NT2/D1 (cell line): ENCODE measurements at regions not wholly inside any gene's neighbourhood (a gene's known extent, or its start where the extent isn't known, plus 50 kb on each side); places are given as distances from the start of the nearest gene placed in this dataset.

Experiments
- DNase-seq: peaks from one replicate; pipeline ENCODE4 v3.0.0-alpha.2; 2011; ENCODE audit warnings: low read depth, low spot score
- H3K27me3 ChIP-seq: 2 replicates; pipeline ENCODE4 v1.6.0; 2011; ENCODE audit warnings: mild to moderate bottlenecking; ENCODE audit not compliant: insufficient read length, insufficient read depth
- H3K36me3 ChIP-seq: 2 replicates; pipeline ENCODE4 v1.6.1; 2011; ENCODE audit warnings: mild to moderate bottlenecking, low read length, mixed read lengths; ENCODE audit not compliant: insufficient read depth, insufficient read length
- H3K4me1 ChIP-seq: 2 replicates; pipeline ENCODE4 v1.5.1; 2011; ENCODE audit not compliant: insufficient read depth, insufficient read length
- H3K4me3 ChIP-seq: 2 replicates; pipeline ENCODE4 v1.5.1; 2011; ENCODE audit warnings: low read depth; ENCODE audit not compliant: insufficient read length
- H3K9ac ChIP-seq: 2 replicates; pipeline ENCODE4 v1.6.0; 2011; ENCODE audit warnings: low read depth; ENCODE audit not compliant: insufficient read length
- H3K9me3 ChIP-seq: 2 replicates; pipeline ENCODE4 v1.5.1; 2011; ENCODE audit warnings: mild to moderate bottlenecking, low read length; ENCODE audit not compliant: insufficient read depth
- SUZ12 ChIP-seq: IDR thresholded peaks from 2 replicates; pipeline ENCODE4 v1.6.1; 2011; ENCODE audit not compliant: insufficient read length, insufficient read depth; ENCODE audit errors: extremely low read depth
- YY1 ChIP-seq: IDR thresholded peaks from 2 replicates; pipeline ENCODE4 v1.6.1; 2011; ENCODE audit not compliant: insufficient read length, insufficient read depth
- ZNF274 ChIP-seq: IDR thresholded peaks from 2 replicates; pipeline ENCODE4 v1.6.1; 2011; ENCODE audit warnings: mild to moderate bottlenecking, low read depth, low read length

DNA sequence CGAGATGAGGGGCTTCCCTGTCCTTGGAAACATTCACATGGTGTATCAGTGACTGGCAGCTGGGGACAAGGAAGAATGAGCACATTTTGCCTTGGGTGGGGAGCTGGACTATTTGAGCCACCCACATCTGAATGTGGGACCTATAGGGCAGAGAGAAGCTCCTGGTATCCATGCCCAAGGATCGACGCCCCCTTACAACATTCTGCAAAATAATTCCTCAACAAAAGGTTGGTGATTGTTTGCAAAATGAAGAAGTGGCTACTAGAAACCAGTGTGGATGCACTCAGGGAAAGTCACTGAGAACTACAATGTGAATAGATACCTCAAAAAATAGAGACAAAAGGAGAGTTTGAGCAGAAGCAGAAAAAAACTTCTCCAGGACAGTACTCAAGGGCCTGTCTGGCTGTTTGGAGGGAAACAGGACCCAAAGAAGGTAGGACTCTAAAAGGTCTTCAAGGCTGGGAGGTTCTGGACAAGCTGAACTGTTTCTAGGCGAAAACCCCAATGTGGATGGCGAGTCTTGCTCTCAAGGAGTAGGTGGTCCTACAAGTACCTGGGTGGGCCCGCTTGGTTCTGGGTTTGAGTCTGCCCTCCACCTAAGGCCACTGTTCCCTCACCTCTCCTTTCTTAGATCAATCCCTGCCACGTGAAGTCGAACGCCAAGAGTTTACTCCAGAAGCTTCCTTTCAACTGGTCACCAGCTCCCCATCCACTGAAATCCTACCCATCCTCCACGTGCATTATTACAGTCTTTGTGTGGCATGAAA is 125.0 kb upstream of the ZNF746 start:
- Histone ChIP-seq H3K4me1 (peaks cover 7% of the 10 kb centered on the region), H3K9ac (no peak overlapping the region), H3K4me3 (no peak overlapping the region), H3K27me3 (no peaks in the 10 kb centered on the region), H3K9me3 (no peaks in the 10 kb centered on the region), H3K36me3 (peaks cover 34% of the 10 kb centered on the region)
- no peak for TF ChIP-seq SUZ12
- DNase-seq, result no peak

DNA sequence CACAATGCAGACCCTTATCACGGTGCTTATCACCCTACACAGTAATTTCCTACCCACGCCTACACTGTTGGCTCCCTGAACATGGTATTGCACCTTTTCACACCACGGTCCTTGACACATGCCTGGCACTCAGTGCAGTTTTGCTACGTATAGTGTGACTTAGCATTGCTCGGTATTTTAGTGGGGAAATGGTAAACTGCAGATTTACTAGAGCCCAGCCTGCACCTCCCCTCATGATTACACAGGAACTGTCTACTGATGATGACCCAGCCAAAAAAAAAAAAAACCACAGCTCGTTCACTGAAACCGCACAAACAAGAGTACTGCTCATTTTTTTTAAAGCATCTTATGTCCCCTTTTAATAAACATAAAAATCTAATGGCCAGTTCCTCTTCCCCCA is 124.2 kb upstream of the ZNF746 start:
- H3K36me3 ChIP-seq, result peaks cover 42% of the 10 kb centered on the region
- H3K9ac ChIP-seq, result no peak overlapping the region
- no peaks in the 10 kb centered on the region for H3K9me3 ChIP-seq
- H3K4me3 ChIP-seq, result no peak overlapping the region
- peaks cover 7% of the 10 kb centered on the region for H3K4me1 ChIP-seq
- no peaks in the 10 kb centered on the region for H3K27me3 ChIP-seq
- DNase-seq, result no peak
- no peak for TF ChIP-seq SUZ12
- no peak for TF ChIP-seq YY1
- no peak for TF ChIP-seq ZNF274

GRCh38 chr7:149620961-149621360 is 123.4 kb upstream of the ZNF746 start:
- Histone ChIP-seq H3K9ac (no peak overlapping the region), H3K4me3 (no peak overlapping the region), H3K36me3 (peaks cover 51% of the 10 kb centered on the region), H3K4me1 (peaks cover 4% of the 10 kb centered on the region), H3K9me3 (no peaks in the 10 kb centered on the region), H3K27me3 (no peaks in the 10 kb centered on the region)
- TF ChIP-seq SUZ12 (no peak), ZNF274 (no peak), YY1 (no peak)
- no peak for DNase-seq

DNA sequence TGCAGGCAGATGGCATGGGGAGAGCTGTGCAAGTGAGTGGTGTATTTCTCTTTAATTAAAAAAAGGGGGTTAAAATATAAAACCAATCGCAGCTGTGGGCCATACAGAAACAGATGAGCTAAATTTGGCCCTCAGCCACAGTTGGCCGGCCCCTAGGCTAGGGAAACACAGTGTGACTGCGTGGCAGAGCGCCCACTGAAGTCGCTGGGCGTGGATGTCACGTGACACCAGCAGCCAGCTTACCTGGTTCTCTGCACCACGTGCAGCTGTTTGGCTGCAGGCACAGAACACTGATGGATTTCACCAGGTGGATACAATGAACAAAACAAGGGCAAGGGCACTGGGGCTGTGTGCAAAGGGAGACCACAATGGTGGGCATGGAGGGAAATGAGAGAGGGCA is 119.3 kb upstream of the ZNF746 start:
- no peak for DNase-seq
- H3K36me3 ChIP-seq, result peaks cover 85% of the 10 kb centered on the region
- H3K9ac ChIP-seq, result no peak overlapping the region
- peaks cover 2% of the 10 kb centered on the region for H3K4me1 ChIP-seq
- H3K27me3 ChIP-seq, result no peaks in the 10 kb centered on the region
- no peaks in the 10 kb centered on the region for H3K9me3 ChIP-seq
- TF ChIP-seq SUZ12 (no peak), ZNF274 (no peak)
- no peak overlapping the region for H3K4me3 ChIP-seq

DNA sequence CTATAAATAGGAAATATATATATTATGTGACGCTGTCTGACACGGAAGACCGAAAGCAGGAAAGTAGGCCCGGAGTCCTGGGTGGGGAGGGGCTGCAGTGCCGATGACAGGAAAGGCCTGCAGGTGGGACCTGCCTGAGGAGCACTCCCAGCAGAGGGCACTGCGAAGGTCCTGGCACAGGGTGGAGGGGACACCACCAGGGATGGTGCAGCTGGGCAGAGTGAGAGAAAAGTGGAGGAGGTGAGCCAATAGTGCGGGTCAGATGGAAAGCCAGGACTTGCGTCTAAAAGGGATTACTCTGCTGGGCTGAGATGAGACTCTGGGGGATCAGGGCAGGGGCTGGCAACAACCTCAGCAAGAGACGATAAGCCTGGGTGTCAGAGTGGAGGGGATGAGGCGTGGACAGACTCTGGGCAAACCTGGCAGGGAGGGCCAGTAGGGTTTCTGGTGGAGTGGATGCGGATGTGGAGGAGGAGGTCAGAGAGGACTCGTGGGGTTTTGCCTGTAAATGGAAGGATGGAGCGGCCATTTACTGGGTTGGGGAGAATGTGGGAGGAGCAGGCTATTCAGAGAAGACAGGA is 118.2 kb upstream of the ZNF746 start:
- Histone ChIP-seq H3K27me3 (no peaks in the 10 kb centered on the region), H3K36me3 (peaks cover 86% of the 10 kb centered on the region), H3K9me3 (no peaks in the 10 kb centered on the region), H3K9ac (no peak overlapping the region), H3K4me3 (no peak overlapping the region), H3K4me1 (peaks cover 2% of the 10 kb centered on the region)
- DNase-seq, result no peak
- TF ChIP-seq ZNF274 (no peak), YY1 (no peak), SUZ12 (no peak)

- H3K9ac ChIP-seq, result no peak overlapping the region
- no peak overlapping the region for H3K4me3 ChIP-seq
- H3K36me3 ChIP-seq, result peaks cover 88% of the 10 kb centered on the region
- no peaks in the 10 kb centered on the region for H3K27me3 ChIP-seq
- no peaks in the 10 kb centered on the region for H3K9me3 ChIP-seq
- no peak for DNase-seq
- TF ChIP-seq ZNF274 (no peak), SUZ12 (no peak), YY1 (no peak)
- no peaks in the 10 kb centered on the region for H3K4me1 ChIP-seq
Measured at GRCh38 chr7:149610441-149611011, 112.9 kb upstream of the ZNF746 start.

DNA sequence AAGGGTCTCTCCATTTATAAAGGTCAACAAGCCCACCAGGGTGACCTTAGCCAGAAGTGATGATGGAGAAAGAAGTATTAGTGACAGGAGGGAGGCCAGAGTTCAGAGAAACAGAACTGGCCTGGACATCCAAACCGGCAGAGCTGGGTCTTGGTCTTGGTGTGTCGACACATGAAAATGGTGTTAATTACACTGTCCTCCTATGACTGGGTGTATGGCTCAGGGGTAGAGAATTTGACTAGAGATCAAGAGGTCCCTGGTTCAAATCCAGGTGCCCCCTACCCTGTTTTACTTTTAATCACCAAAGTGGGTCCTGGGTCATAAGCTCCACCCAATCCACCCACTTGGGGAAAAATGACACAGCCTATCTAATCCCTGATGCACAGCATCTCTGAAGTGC is 110.6 kb upstream of the ZNF746 start:
- H3K9ac ChIP-seq, result no peak overlapping the region
- TF ChIP-seq SUZ12 (no peak), YY1 (no peak)
- no peak for DNase-seq
- H3K9me3 ChIP-seq, result no peaks in the 10 kb centered on the region
- no peaks in the 10 kb centered on the region for H3K4me1 ChIP-seq
- H3K36me3 ChIP-seq, result peaks cover 68% of the 10 kb centered on the region
- no peak overlapping the region for H3K4me3 ChIP-seq
- no peaks in the 10 kb centered on the region for H3K27me3 ChIP-seq

DNA sequence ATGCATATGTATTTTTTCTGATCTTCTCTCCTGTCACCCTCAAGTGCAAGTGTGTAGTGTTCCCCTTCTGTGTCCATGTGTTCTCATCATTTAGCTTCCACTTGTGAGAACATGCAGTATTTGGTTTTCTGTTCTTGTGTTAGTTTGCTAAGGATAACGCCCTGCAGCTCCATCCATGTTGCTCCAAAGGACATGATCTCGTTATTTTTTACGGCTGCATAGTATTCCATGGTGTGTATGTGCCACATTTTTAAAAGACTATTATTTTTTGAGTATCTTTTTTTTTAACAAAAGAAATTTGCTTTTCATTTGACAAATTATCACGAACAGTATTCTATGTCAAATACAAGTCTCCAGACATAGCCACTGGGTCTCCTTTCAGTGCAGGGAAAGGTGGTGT is 110.1 kb upstream of the ZNF746 start:
- Histone ChIP-seq H3K4me3 (no peak overlapping the region), H3K9ac (no peak overlapping the region), H3K9me3 (no peaks in the 10 kb centered on the region), H3K27me3 (no peaks in the 10 kb centered on the region), H3K4me1 (no peaks in the 10 kb centered on the region), H3K36me3 (peaks cover 68% of the 10 kb centered on the region)
- no peak for TF ChIP-seq YY1
- no peak for TF ChIP-seq SUZ12
- no peak for TF ChIP-seq ZNF274
- no peak for DNase-seq
